IMR-90 (cell line): ENCODE measurements at regions not wholly inside any gene's neighbourhood (a gene's known extent, or its start where the extent isn't known, plus 50 kb on each side); places are given as distances from the start of the nearest gene placed in this dataset.

Experiments used
- ATAC-seq: fragments of 200-7000 bp; cut with Tn5 transposase; 2 replicates; pipeline ENCODE4 v1.9.1; 2020; ENCODE audit warnings: low read depth, mild to moderate bottlenecking, moderate library complexity
- BruUV-seq: library from RNA; stranded (reverse); fragments of 400-500 nt; replicated peaks from 2 replicates; lab custom pipeline; 2021; lab: Mats Ljungman, UMichigan
- CTCF ChIA-PET: fragments of 300-600 bp; formaldehyde crosslinking; extraction: SDS; loops from one replicate; lab custom pipeline; 2021; ENCODE audit warnings: antibody characterized with exemption; lab: Yijun Ruan, JAX
- POLR2A ChIA-PET: fragments of 300-600 bp; sonication (Branson Sonifier 250); formaldehyde crosslinking; loops from one replicate; lab custom pipeline; 2022; ENCODE audit warnings: antibody characterized with exemption; ENCODE audit not compliant: unreplicated experiment; lab: Charles Lee
- DNase-seq: peaks from one replicate; pipeline ENCODE4 v3.0.0; 2013
- H2AFZ ChIP-seq: replicated peaks from 2 replicates; pipeline ENCODE3; 2013; ENCODE audit warnings: low read length, mild to moderate bottlenecking; ENCODE audit not compliant: poor library complexity
- H2AK5ac ChIP-seq: 2 replicates; pipeline ENCODE4 v1.6.1; 2013; ENCODE audit warnings: low read depth, low read length, inconsistent platforms
- H2AK9ac ChIP-seq: replicated peaks from 2 replicates; pipeline ENCODE3; 2013; ENCODE audit warnings: mild to moderate bottlenecking, low read depth, low read length, moderate library complexity; ENCODE audit not compliant: poor library complexity
- H2BK120ac ChIP-seq: 2 replicates; pipeline ENCODE4 v1.6.1; 2013; ENCODE audit warnings: low read depth, low read length, inconsistent platforms
- H2BK15ac ChIP-seq: 3 replicates; pipeline ENCODE4 v1.6.1; 2013; ENCODE audit warnings: low read depth, low read length, inconsistent platforms
- H2BK20ac ChIP-seq: 2 replicates; pipeline ENCODE4 v1.6.1; 2013; ENCODE audit warnings: low read depth, mild to moderate bottlenecking, inconsistent platforms, low read length, moderate library complexity
- H2BK5ac ChIP-seq: 2 replicates; pipeline ENCODE4 v1.6.1; 2013; ENCODE audit warnings: mild to moderate bottlenecking, low read depth, low read length, inconsistent platforms; ENCODE audit not compliant: poor library complexity, severe bottlenecking
- H3K14ac ChIP-seq: replicated peaks from 2 replicates; pipeline ENCODE4 v1.6.1; 2013; ENCODE audit warnings: low read depth, low read length, inconsistent platforms
- H3K18ac ChIP-seq: 2 replicates; pipeline ENCODE4 v1.6.1; 2013; ENCODE audit warnings: low read depth, low read length, control low read depth
- H3K23ac ChIP-seq: 2 replicates; pipeline ENCODE4 v1.6.1; 2013; ENCODE audit warnings: low read depth, low read length, inconsistent platforms
- H3K27ac ChIP-seq: 2 replicates; pipeline ENCODE4 v1.5.1; 2013; ENCODE audit warnings: mild to moderate bottlenecking, control low read depth, low read length; ENCODE audit not compliant: insufficient read depth
- H3K27me3 ChIP-seq: 2 replicates; pipeline ENCODE4 v1.6.1; 2013; ENCODE audit warnings: low read length; ENCODE audit not compliant: control insufficient read depth, insufficient read depth
- H3K36me3 ChIP-seq: 2 replicates; pipeline ENCODE4 v1.6.1; 2013; ENCODE audit warnings: low read length, mixed read lengths; ENCODE audit not compliant: control insufficient read depth, insufficient read depth
- H3K4ac ChIP-seq: 2 replicates; pipeline ENCODE4 v1.6.1; 2013; ENCODE audit warnings: low read depth, low read length, inconsistent platforms
- H3K4me1 ChIP-seq: 2 replicates; pipeline ENCODE4 v1.6.1; 2013; ENCODE audit warnings: low read length, mixed read lengths; ENCODE audit not compliant: control insufficient read depth, insufficient read depth
- H3K4me2 ChIP-seq: 2 replicates; pipeline ENCODE4 v1.6.1; 2013; ENCODE audit warnings: low read depth, mild to moderate bottlenecking, control low read depth, low read length, moderate library complexity
- H3K4me3 ChIP-seq: 2 replicates; pipeline ENCODE4 v1.5.1; 2013; ENCODE audit warnings: low read depth, mild to moderate bottlenecking, control low read depth, low read length, moderate library complexity; ENCODE audit not compliant: insufficient read depth
- H3K56ac ChIP-seq: 2 replicates; pipeline ENCODE4 v1.6.1; 2013; ENCODE audit warnings: low read length, inconsistent platforms; ENCODE audit not compliant: insufficient read depth; ENCODE audit errors: extremely low read depth
- H3K79me1 ChIP-seq, 2 experiments: 2 replicates each; pipeline ENCODE4 v1.6.1; 2013; ENCODE audit warnings: low read length in 2 of 2, inconsistent platforms in 1 of 2, low read depth in 1 of 2
- H3K9ac ChIP-seq: 2 replicates; pipeline ENCODE4 v1.6.1; 2013; ENCODE audit warnings: low read depth, low read length, control low read depth
- H3K9me1 ChIP-seq: 2 replicates; pipeline ENCODE4 v1.6.1; 2013; ENCODE audit warnings: low read length, inconsistent platforms; ENCODE audit not compliant: insufficient read depth
- H3K9me3 ChIP-seq: 2 replicates; pipeline ENCODE4 v1.6.1; 2013; ENCODE audit warnings: low read length; ENCODE audit not compliant: control insufficient read depth, insufficient read depth
- H4K20me1 ChIP-seq: 2 replicates; pipeline ENCODE4 v1.6.1; 2013; ENCODE audit warnings: low read length, inconsistent platforms; ENCODE audit not compliant: insufficient read depth
- H4K5ac ChIP-seq: 2 replicates; pipeline ENCODE4 v1.6.1; 2013; ENCODE audit warnings: mild to moderate bottlenecking, low read depth, low read length, control low read depth
- H4K8ac ChIP-seq, 2 experiments: 2 replicates each; pipeline ENCODE4 v1.6.1; 2013; ENCODE audit warnings: low read depth in 2 of 2, low read length in 2 of 2, control low read depth in 1 of 2, inconsistent platforms in 1 of 2
- H4K91ac ChIP-seq: 2 replicates; pipeline ENCODE4 v1.6.1; 2013; ENCODE audit warnings: low read depth, low read length, inconsistent platforms; ENCODE audit not compliant: insufficient read depth
- BHLHE40 ChIP-seq: fragments of 150-350 bp; IDR thresholded peaks from 2 replicates; pipeline ENCODE4 v1.6.1; 2016; ENCODE audit warnings: mild to moderate bottlenecking, low read depth, low read length
- CEBPB ChIP-seq: IDR thresholded peaks from 2 replicates; pipeline ENCODE4 v1.6.1; 2012; ENCODE audit warnings: low read depth, low read length, improper control_type of control experiment
- CHD1 ChIP-seq: IDR thresholded peaks from 2 replicates; pipeline ENCODE4 v1.6.1; 2012; ENCODE audit warnings: low read depth, low read length, improper control_type of control experiment
- CTCF ChIP-seq: conservative IDR thresholded peaks from 2 replicates; pipeline ENCODE4 v1.5.1; 2012; ENCODE audit warnings: mild to moderate bottlenecking, low read depth, low read length, improper control_type of control experiment
- ELK1 ChIP-seq: fragments of 150-350 bp; IDR thresholded peaks from 2 replicates; pipeline ENCODE4 v1.6.1; 2016; ENCODE audit warnings: low read depth, mild to moderate bottlenecking, low read length, moderate library complexity, borderline replicate concordance
- MAFK ChIP-seq: IDR thresholded peaks from 2 replicates; pipeline ENCODE4 v1.6.1; 2012; ENCODE audit warnings: low read depth, low read length, improper control_type of control experiment
- MAZ ChIP-seq: IDR thresholded peaks from 2 replicates; pipeline ENCODE4 v1.6.1; 2012; ENCODE audit warnings: low read depth, mild to moderate bottlenecking, low read length, improper control_type of control experiment, moderate library complexity, borderline replicate concordance
- NFE2L2 ChIP-seq: fragments of 150-350 bp; IDR thresholded peaks from 2 replicates; pipeline ENCODE4 v1.6.1; 2016; ENCODE audit warnings: low read depth, mild to moderate bottlenecking, low read length
- POLR2A ChIP-seq: IDR thresholded peaks from 2 replicates; pipeline ENCODE4 v1.6.1; 2012; ENCODE audit warnings: mild to moderate bottlenecking, low read depth, low read length
- RAD21 ChIP-seq: IDR thresholded peaks from 2 replicates; pipeline ENCODE4 v1.6.1; 2012; ENCODE audit warnings: low read length, improper control_type of control experiment
- RCOR1 ChIP-seq: IDR thresholded peaks from 2 replicates; pipeline ENCODE4 v1.6.1; 2012; ENCODE audit warnings: mild to moderate bottlenecking, low read length, improper control_type of control experiment; ENCODE audit not compliant: insufficient replicate concordance
- RFX5 ChIP-seq: IDR thresholded peaks from 2 replicates; pipeline ENCODE4 v1.8.0; 2012; ENCODE audit warnings: low read depth, mild to moderate bottlenecking, low read length, moderate library complexity
- SMC3 ChIP-seq: fragments of 150-350 bp; IDR thresholded peaks from 2 replicates; pipeline ENCODE4 v1.6.1; 2016; ENCODE audit warnings: low read depth, mild to moderate bottlenecking, antibody characterized with exemption, low read length, moderate library complexity
- whole genome bisulfite sequencing, 2 experiments: methylation state at CpG; one replicate each; pipeline versions ENCODE4 v1.1.5 to v1.1.7; 2013; ENCODE audit warnings: missing lambda C conversion rate in 2 of 2; ENCODE audit not compliant: insufficient read length in 1 of 2; ENCODE audit errors: extremely low coverage in 2 of 2; 5-methylcytosine and 5-hydroxymethylcytosine counted together
- dilution Hi-C: fragments of 300-500 bp; cut with HindIII; formaldehyde crosslinking; loops from one replicate; pipeline ENCODE4 v1.14.3; 2018; ENCODE audit warnings: low sequenced_read_pairs; ENCODE audit not compliant: unreplicated experiment
- in situ Hi-C: fragments of 300-500 bp; cut with MboI; formaldehyde crosslinking; loops from 3 replicates; pipeline ENCODE4 v1.14.3; 2019; ENCODE audit warnings: low sequenced_read_pairs, inconsistent platforms, mixed read lengths
- intact Hi-C: fragments of 100-400 bp; cut with micrococcal nuclease; formaldehyde crosslinking; loops from 2 replicates; pipeline ENCODE4 v1.10.0; 2022

GRCh38 chr11:41788177-41788576 is 328.7 kb upstream of the LRRC4C start:
- Histone ChIP-seq H3K9me1 (no peaks in the 10 kb centered on the region), H4K20me1 (no peaks in the 10 kb centered on the region), H2AK5ac (no peak overlapping the region), H3K4me1 (no peaks in the 10 kb centered on the region), H3K4ac (no peak overlapping the region), H3K4me2 (no peak overlapping the region), H3K9ac (no peak overlapping the region), H3K23ac (no peak overlapping the region), H4K5ac (no peak overlapping the region), H3K36me3 (no peaks in the 10 kb centered on the region), H2BK20ac (no peak overlapping the region), H3K56ac (no peak overlapping the region), H3K79me1 (no peaks in the 10 kb centered on the region), H3K14ac (no peak overlapping the region), H3K27me3 (no peaks in the 10 kb centered on the region), H2AFZ (no peak overlapping the region), H3K4me3 (no peak overlapping the region), H4K91ac (no peak overlapping the region), H3K9me3 (peaks cover 11% of the 10 kb centered on the region), H2BK15ac (no peak overlapping the region), H2AK9ac (no peak overlapping the region), H3K27ac (no peak overlapping the region), H4K8ac (no peak overlapping the region), H2BK120ac (no peak overlapping the region), H3K18ac (no peak overlapping the region), H2BK5ac (no peak overlapping the region)
- DNase-seq, result no peak
- no peak for ATAC-seq
- in situ Hi-C loops (no loop called here), dilution Hi-C loops (no loop called here), intact Hi-C loops (no loop called here)
- no TSS peak for BruUV-seq
- TF ChIP-seq CHD1 (no peak), NFE2L2 (no peak), MAFK (no peak), BHLHE40 (no peak), RFX5 (no peak), MAZ (no peak), CEBPB (no peak), SMC3 (no peak), CTCF (no peak), ELK1 (no peak), POLR2A (no peak), RCOR1 (no peak), RAD21 (no peak)
- CTCF ChIA-PET, result no interaction called here
- WGBS, 2 experiments, result 58% methylated on average over 7 of the region's 23 CpGs; no CpG with 5 or more reads in 1 of the 2 experiments
- POLR2A ChIA-PET, result no interaction called here
